H9 (cell line): ENCODE measurements at regions not wholly inside any gene's neighbourhood (a gene's known extent, or its start where the extent isn't known, plus 50 kb on each side); places are given as distances from the start of the nearest gene placed in this dataset.

ENCODE experiments used
- DNase-seq: peaks from one replicate; pipeline ENCODE4 v3.0.0-alpha.2; 2017
- H2AFZ ChIP-seq: one replicate; pipeline ENCODE4 v1.6.1; 2013; ENCODE audit warnings: mild to moderate bottlenecking, low read length, control low read depth, moderate library complexity
- H2AK5ac ChIP-seq: 2 replicates; pipeline ENCODE4 v1.6.1; 2013; ENCODE audit warnings: low read length, control low read depth, mixed read lengths; ENCODE audit not compliant: insufficient read length
- H2BK120ac ChIP-seq: one replicate; pipeline ENCODE4 v1.6.1; 2013; ENCODE audit warnings: low read depth, mild to moderate bottlenecking, low read length, control low read depth, inconsistent platforms; ENCODE audit not compliant: poor library complexity, severe bottlenecking
- H2BK12ac ChIP-seq: 2 replicates; pipeline ENCODE4 v1.6.1; 2013; ENCODE audit warnings: low read length, control low read depth, mixed read lengths, low read depth; ENCODE audit not compliant: insufficient read length
- H2BK15ac ChIP-seq: 2 replicates; pipeline ENCODE4 v1.6.1; 2013; ENCODE audit warnings: low read depth, low read length, control low read depth
- H2BK20ac ChIP-seq: one replicate; pipeline ENCODE4 v1.6.1; 2013; ENCODE audit warnings: low read depth, mild to moderate bottlenecking, low read length, control low read depth, inconsistent platforms; ENCODE audit not compliant: poor library complexity, severe bottlenecking
- H2BK5ac ChIP-seq: 2 replicates; pipeline ENCODE4 v1.6.1; 2013; ENCODE audit warnings: low read length, control low read depth, mixed read lengths; ENCODE audit not compliant: insufficient read length
- H3K14ac ChIP-seq: 2 replicates; pipeline ENCODE4 v1.6.1; 2013; ENCODE audit warnings: low read length, control low read depth; ENCODE audit not compliant: insufficient read depth
- H3K18ac ChIP-seq: 2 replicates; pipeline ENCODE4 v1.6.1; 2013; ENCODE audit warnings: low read depth, mild to moderate bottlenecking, mixed read lengths, low read length, control low read depth; ENCODE audit not compliant: insufficient read length
- H3K23ac ChIP-seq: 2 replicates; pipeline ENCODE4 v1.6.1; 2013; ENCODE audit warnings: low read length, control low read depth, mixed read lengths, low read depth; ENCODE audit not compliant: insufficient read length
- H3K23me2 ChIP-seq: 2 replicates; pipeline ENCODE4 v1.6.1; 2013; ENCODE audit warnings: low read depth, mild to moderate bottlenecking, mixed read lengths, low read length, control low read depth; ENCODE audit not compliant: insufficient read length, poor library complexity, severe bottlenecking
- H3K27ac ChIP-seq: 2 replicates; pipeline ENCODE4 v1.5.1; 2013; ENCODE audit warnings: low read length, control low read depth, mixed read lengths, low read depth; ENCODE audit not compliant: insufficient read length
- H3K27me3 ChIP-seq: 2 replicates; pipeline ENCODE4 v1.6.1; 2013; ENCODE audit warnings: low read length, control low read depth, inconsistent platforms; ENCODE audit not compliant: insufficient read depth
- H3K4ac ChIP-seq: 2 replicates; pipeline ENCODE4 v1.6.1; 2013; ENCODE audit warnings: low read depth, mild to moderate bottlenecking, control low read depth, inconsistent platforms, low read length, moderate library complexity
- H3K4me1 ChIP-seq: 2 replicates; pipeline ENCODE4 v1.6.1; 2013; ENCODE audit warnings: low read length, control low read depth, inconsistent platforms; ENCODE audit not compliant: insufficient read depth
- H3K4me2 ChIP-seq: 2 replicates; pipeline ENCODE4 v1.6.1; 2013; ENCODE audit warnings: low read length, control low read depth, mixed read lengths; ENCODE audit not compliant: insufficient read length, insufficient read depth
- H3K56ac ChIP-seq: 2 replicates; pipeline ENCODE4 v1.6.1; 2013; ENCODE audit warnings: low read depth, mild to moderate bottlenecking, mixed read lengths, low read length, control low read depth; ENCODE audit not compliant: insufficient read length
- H3K79me1 ChIP-seq: 2 replicates; pipeline ENCODE4 v1.6.1; 2013; ENCODE audit warnings: low read depth, mild to moderate bottlenecking, moderate library complexity, low read length, control low read depth, inconsistent platforms; ENCODE audit not compliant: insufficient read depth, poor library complexity, severe bottlenecking
- H3K79me2 ChIP-seq: 2 replicates; pipeline ENCODE4 v1.6.1; 2013; ENCODE audit warnings: low read length, control low read depth, inconsistent platforms; ENCODE audit not compliant: insufficient read depth
- H3K9ac ChIP-seq: 2 replicates; pipeline ENCODE4 v1.6.1; 2013; ENCODE audit warnings: low read length, control low read depth, mixed read lengths; ENCODE audit not compliant: insufficient read length; ENCODE audit errors: extremely low read depth
- H3K9me3 ChIP-seq: one replicate; pipeline ENCODE4 v1.6.1; 2013; ENCODE audit warnings: low read depth, low read length, inconsistent platforms; ENCODE audit not compliant: control insufficient read depth
- H3T11ph ChIP-seq: one replicate; pipeline ENCODE4 v1.6.1; 2013; ENCODE audit warnings: mild to moderate bottlenecking, low read length, control low read depth, inconsistent platforms
- H4K20me1 ChIP-seq: one replicate; pipeline ENCODE4 v1.6.1; 2013; ENCODE audit not compliant: control insufficient read depth, insufficient read length, insufficient read depth
- H4K5ac ChIP-seq: 2 replicates; pipeline ENCODE4 v1.6.1; 2013; ENCODE audit warnings: low read depth, mild to moderate bottlenecking, mixed read lengths, low read length, control low read depth; ENCODE audit not compliant: insufficient read length
- H4K8ac ChIP-seq: replicated peaks from 2 replicates; pipeline ENCODE4 v1.6.1; 2013; ENCODE audit warnings: low read length, control low read depth, mixed read lengths, low read depth; ENCODE audit not compliant: insufficient read length
- H4K91ac ChIP-seq: 2 replicates; pipeline ENCODE4 v1.6.1; 2013; ENCODE audit warnings: low read depth, mild to moderate bottlenecking, moderate library complexity, mixed read lengths, low read length, control low read depth; ENCODE audit not compliant: insufficient read length
- H3K27ac Mint-ChIP-seq, 3 experiments: 2 replicates in 2 of 3; 3 replicates in 1 of 3; pipeline ENCODE4 v1.8.0; 2020 to 2021; ENCODE audit warnings: mixed read lengths in 3 of 3, mild to moderate bottlenecking in 1 of 3, moderate library complexity in 1 of 3
- H3K27me3 Mint-ChIP-seq: 2 replicates; pipeline ENCODE4 v1.8.0; 2021; ENCODE audit warnings: low read depth, mild to moderate bottlenecking, moderate library complexity, mixed read lengths
- H3K36me3 Mint-ChIP-seq, 3 experiments: 2 replicates in 2 of 3; 3 replicates in 1 of 3; pipeline ENCODE4 v1.8.0; 2020 to 2021; ENCODE audit warnings: low read depth in 3 of 3, mixed read lengths in 3 of 3; ENCODE audit not compliant: insufficient read depth in 1 of 3
- H3K4me1 Mint-ChIP-seq, 2 experiments: 2 replicates each; pipeline ENCODE4 v1.8.0; 2020; ENCODE audit warnings: mixed read lengths in 2 of 2
- H3K4me3 Mint-ChIP-seq, 2 experiments: 2 replicates in 1 of 2; 3 replicates in 1 of 2; pipeline ENCODE4 v1.8.0; 2020 to 2021; ENCODE audit warnings: mild to moderate bottlenecking in 2 of 2, mixed read lengths in 2 of 2, moderate library complexity in 1 of 2
- H3K9me3 Mint-ChIP-seq, 2 experiments: 2 replicates in 1 of 2; 3 replicates in 1 of 2; pipeline ENCODE4 v1.8.0; 2020; ENCODE audit warnings: mild to moderate bottlenecking in 2 of 2, mixed read lengths in 2 of 2, moderate library complexity in 1 of 2
- CTCF ChIP-seq: fragments of 200-600 bp; sonication (generic); conservative IDR thresholded peaks from 3 replicates; pipeline ENCODE4 v1.8.0; 2021; ENCODE audit warnings: antibody characterized with exemption, mild to moderate bottlenecking
- WGBS: extraction: QIAGEN DNeasy Blood & Tissue Kit; methylation state at CpG from one replicate; pipeline ENCODE4 v1.1.7; 2013; ENCODE audit warnings: missing lambda C conversion rate, low lambda C conversion rate, mixed read lengths; ENCODE audit not compliant: insufficient read length; ENCODE audit errors: extremely low coverage; 5-methylcytosine and 5-hydroxymethylcytosine counted together

- Mint-ChIP-seq H3K36me3 (no peaks in the 10 kb centered on the region), H3K4me3 (no peak overlapping the region), H3K9me3 (no peaks in the 10 kb centered on the region), H3K27ac (no peak overlapping the region), H3K27me3 (peaks cover 9% of the 10 kb centered on the region), H3K4me1 (no peaks in the 10 kb centered on the region)
- Histone ChIP-seq H2BK12ac (no peak overlapping the region), H3K56ac (no peak overlapping the region), H2AFZ (no peak overlapping the region), H3K9ac (no peak overlapping the region), H3K27ac (no peak overlapping the region), H4K91ac (no peak overlapping the region), H3K4me2 (no peak overlapping the region), H2BK5ac (no peak overlapping the region), H3K27me3 (no peaks in the 10 kb centered on the region), H3K23ac (no peak overlapping the region), H4K20me1 (no peaks in the 10 kb centered on the region), H3K4ac (no peak overlapping the region), H4K5ac (no peak overlapping the region), H2BK15ac (no peak overlapping the region), H4K8ac (no peak overlapping the region), H3K14ac (no peak overlapping the region), H3K79me1 (no peaks in the 10 kb centered on the region), H3K4me1 (no peaks in the 10 kb centered on the region), H3K23me2 (no peaks in the 10 kb centered on the region), H3K79me2 (no peaks in the 10 kb centered on the region), H2AK5ac (no peak overlapping the region), H3K18ac (no peak overlapping the region), H3T11ph (no peak overlapping the region), H2BK120ac (no peak overlapping the region), H3K9me3 (no peaks in the 10 kb centered on the region), H2BK20ac (no peak overlapping the region)
- DNase-seq: no peak
- TF ChIP-seq CTCF: no peak
- no CpG with 5 or more reads among the region's 8 CpGs for WGBS
Measured at GRCh38 chr7:35386082-35386815, 132.3 kb upstream of the TBX20 start.
